GM19372 (cell line): ENCODE measurements at regions not wholly inside any gene's neighbourhood (a gene's known extent, or its start where the extent isn't known, plus 50 kb on each side); places are given as distances from the start of the nearest gene placed in this dataset.

ENCODE experiments used
- ATAC-seq: cut with Tn5 transposase; IDR thresholded peaks from one replicate; pipeline ENCODE4 v1.9.1; 2021; ENCODE audit warnings: mild to moderate bottlenecking, low read depth, moderate library complexity; ENCODE audit not compliant: unreplicated experiment

- ATAC-seq: no peak
Observed at GRCh38 chr18:75562216-75562615, 134.7 kb upstream of the SMIM21 start.

GRCh38 chr18:75558790-75559189 lies 131.3 kb upstream of the SMIM21 start:
- ATAC-seq: no peak

GRCh38 chr18:75556841-75557240 lies 129.3 kb upstream of the SMIM21 start:
- ATAC-seq: no peak

- no peak for ATAC-seq
Observed at GRCh38 chr18:75554644-75555185, 127.2 kb upstream of the SMIM21 start.

GRCh38 chr18:75554176-75554575 lies 126.7 kb upstream of the SMIM21 start:
- no peak for ATAC-seq

GRCh38 chr18:75553021-75553420 lies 125.5 kb upstream of the SMIM21 start:
- ATAC-seq: no peak

- ATAC-seq: no peak
Observed at GRCh38 chr18:75551071-75551470, 123.6 kb upstream of the SMIM21 start.

GRCh38 chr18:75548353-75548905 lies 120.9 kb upstream of the SMIM21 start:
- no peak for ATAC-seq

GRCh38 chr18:75546964-75547363 lies 119.5 kb upstream of the SMIM21 start:
- ATAC-seq: no peak

GRCh38 chr18:75545189-75545588 lies 117.7 kb upstream of the SMIM21 start:
- ATAC-seq: no peak

GRCh38 chr18:75544496-75544895 lies 117.0 kb upstream of the SMIM21 start:
- no peak for ATAC-seq

GRCh38 chr18:75544051-75544481 lies 116.6 kb upstream of the SMIM21 start:
- ATAC-seq: no peak

- ATAC-seq: no peak
Observed at GRCh38 chr18:75538727-75539126, 111.2 kb upstream of the SMIM21 start.

- ATAC-seq: no peak
Observed at GRCh38 chr18:75533950-75534349, 106.4 kb upstream of the SMIM21 start.

GRCh38 chr18:75533209-75533608 lies 105.7 kb upstream of the SMIM21 start:
- ATAC-seq: no peak

- ATAC-seq: no peak
Observed at GRCh38 chr18:75531851-75532459, 104.5 kb upstream of the SMIM21 start.

- no peak for ATAC-seq
Observed at GRCh38 chr18:75531212-75531850, 103.8 kb upstream of the SMIM21 start.

- no peak for ATAC-seq
Observed at GRCh38 chr18:75530566-75531211, 103.2 kb upstream of the SMIM21 start.

GRCh38 chr18:75530118-75530517 lies 102.6 kb upstream of the SMIM21 start:
- ATAC-seq: no peak

GRCh38 chr18:75529394-75529793 lies 101.9 kb upstream of the SMIM21 start:
- no peak for ATAC-seq
